Inferior parietal cortex (tissue), 1 donor: ENCODE measurements at regions not wholly inside any gene's neighbourhood (a gene's known extent, or its start where the extent isn't known, plus 50 kb on each side); places are given as distances from the start of the nearest gene placed in this dataset.

Experiments used
- DNase-seq: peaks from one replicate; pipeline ENCODE4 v3.0.0-alpha.2; 2016; ENCODE audit errors: extremely low spot score

- no peak for DNase-seq
Observed at GRCh38 chr6:44660561-44661220, 273.2 kb downstream of the CDC5L start.

GRCh38 chr6:44661221-44662008 lies 273.9 kb downstream of the CDC5L start:
- DNase-seq, result no peak

DNA sequence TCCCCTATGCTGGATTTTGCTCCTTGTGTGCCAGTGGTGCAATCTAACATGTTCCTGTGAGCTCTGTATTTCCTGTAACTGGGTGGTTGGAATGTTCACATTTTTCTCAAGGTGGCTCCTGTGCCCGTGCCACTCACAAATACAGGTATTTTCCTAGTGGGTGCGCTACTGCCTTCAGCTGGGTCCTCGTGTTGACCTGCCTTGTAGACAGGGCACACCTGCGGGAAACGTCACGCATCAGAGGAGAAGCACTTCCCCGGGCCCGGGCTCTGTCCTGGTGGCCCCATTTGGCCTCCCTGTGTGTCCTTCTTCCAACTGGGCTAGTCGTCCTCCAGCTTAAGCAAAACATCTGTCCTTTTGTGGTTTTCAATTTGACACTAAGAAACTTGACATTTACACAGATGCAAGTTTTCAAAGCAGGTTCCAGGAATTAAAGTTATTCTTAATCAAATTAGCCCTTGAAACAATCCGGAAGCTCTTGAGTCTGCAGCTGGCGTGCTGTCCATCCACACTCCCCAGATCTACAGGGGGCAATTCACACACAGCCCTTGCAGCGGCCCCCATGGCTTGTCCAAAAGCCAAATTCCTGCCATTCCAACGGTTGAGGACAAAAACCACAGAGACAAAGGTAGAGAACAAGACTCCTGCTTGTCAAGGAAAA lies 275.1 kb downstream of the CDC5L start:
- DNase-seq, result no peak

DNA sequence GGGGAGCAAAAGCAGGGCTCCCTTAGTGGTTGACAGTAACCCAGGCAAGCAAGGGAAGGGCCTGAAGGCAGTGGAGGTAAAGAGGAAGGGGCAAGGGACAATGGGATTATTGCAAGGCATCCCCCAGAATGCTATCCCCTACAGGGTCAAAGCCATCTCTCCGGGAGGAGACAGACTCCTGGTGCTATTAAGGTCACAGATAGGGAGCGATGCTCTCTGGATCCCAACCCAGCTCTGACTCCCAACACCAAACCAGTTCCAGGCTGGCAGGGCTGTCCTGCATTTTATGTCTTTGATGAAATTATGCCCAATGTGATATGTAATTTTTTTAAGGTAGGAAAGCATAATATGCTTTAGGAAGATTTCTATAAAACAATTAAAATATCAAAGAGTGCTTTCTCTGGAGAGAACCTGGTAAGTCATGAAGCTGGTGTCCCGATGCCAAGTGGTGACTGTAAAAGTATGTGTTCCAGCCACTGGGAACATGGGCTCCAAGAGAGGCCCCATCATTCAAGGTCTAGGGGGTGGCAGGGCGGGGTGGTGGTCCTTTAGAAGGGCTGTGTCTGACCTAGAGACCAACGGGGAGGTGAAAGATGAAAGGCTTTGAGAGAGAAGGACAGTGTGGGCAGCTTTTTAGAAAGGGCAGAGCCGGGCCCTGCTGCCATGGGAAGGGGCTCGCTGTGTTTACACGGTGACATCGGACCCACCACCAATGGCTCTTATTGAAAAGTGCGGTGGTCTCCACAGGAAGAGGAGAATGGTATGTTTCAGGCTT lies 276.5 kb downstream of the CDC5L start:
- DNase-seq, result no peak

DNA sequence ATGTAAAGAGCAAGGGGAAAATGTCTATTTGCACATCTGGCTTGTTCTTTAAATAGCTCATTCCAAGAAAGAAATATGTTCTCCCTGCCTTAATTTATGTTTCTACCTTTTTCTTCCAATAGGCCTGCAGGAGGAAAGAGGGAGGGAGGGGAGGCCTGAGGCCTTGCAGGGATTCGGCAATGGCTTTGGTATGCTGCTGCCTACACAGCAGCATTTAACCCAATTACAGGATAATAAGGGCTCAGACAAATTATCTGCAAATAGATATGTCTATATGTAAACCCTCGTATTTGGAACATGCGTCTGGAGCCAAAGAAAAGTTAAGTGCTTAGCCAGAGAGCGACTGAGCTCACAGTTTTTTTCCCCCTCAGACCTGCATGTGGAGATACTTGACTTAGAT lies 277.2 kb downstream of the CDC5L start:
- DNase-seq, result no peak

- DNase-seq, result no peak
Observed at GRCh38 chr6:44665143-44665542, 277.6 kb downstream of the CDC5L start.

GRCh38 chr6:44665683-44666082 lies 278.2 kb downstream of the CDC5L start:
- DNase-seq, result no peak

DNA sequence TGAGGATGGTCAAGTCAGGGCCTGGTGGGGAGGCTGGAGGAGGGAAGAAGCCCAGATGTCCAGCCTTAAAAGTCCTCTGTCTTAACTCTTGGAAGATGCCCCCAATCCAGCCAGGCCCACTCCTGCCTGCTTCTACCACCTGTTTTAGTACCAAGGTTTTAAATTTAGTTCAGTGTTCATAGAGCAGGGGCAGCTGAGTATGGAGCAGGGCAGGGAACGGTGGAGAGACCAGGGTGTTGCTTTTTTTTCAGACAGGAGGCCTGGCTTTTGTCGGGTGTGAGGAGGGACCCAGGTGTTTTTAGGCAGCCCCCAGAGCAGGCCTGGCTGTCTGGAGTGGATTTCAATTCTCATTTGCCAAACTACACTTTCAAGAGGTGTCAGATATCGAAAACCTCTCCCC lies 278.8 kb downstream of the CDC5L start:
- DNase-seq, result no peak

- no peak for DNase-seq
Observed at GRCh38 chr6:44667226-44667625, 279.7 kb downstream of the CDC5L start.

- no peak for DNase-seq
Observed at GRCh38 chr6:44667668-44668390, 280.3 kb downstream of the CDC5L start.

- no peak for DNase-seq
Observed at GRCh38 chr6:44668391-44668930, 281.0 kb downstream of the CDC5L start.

DNA sequence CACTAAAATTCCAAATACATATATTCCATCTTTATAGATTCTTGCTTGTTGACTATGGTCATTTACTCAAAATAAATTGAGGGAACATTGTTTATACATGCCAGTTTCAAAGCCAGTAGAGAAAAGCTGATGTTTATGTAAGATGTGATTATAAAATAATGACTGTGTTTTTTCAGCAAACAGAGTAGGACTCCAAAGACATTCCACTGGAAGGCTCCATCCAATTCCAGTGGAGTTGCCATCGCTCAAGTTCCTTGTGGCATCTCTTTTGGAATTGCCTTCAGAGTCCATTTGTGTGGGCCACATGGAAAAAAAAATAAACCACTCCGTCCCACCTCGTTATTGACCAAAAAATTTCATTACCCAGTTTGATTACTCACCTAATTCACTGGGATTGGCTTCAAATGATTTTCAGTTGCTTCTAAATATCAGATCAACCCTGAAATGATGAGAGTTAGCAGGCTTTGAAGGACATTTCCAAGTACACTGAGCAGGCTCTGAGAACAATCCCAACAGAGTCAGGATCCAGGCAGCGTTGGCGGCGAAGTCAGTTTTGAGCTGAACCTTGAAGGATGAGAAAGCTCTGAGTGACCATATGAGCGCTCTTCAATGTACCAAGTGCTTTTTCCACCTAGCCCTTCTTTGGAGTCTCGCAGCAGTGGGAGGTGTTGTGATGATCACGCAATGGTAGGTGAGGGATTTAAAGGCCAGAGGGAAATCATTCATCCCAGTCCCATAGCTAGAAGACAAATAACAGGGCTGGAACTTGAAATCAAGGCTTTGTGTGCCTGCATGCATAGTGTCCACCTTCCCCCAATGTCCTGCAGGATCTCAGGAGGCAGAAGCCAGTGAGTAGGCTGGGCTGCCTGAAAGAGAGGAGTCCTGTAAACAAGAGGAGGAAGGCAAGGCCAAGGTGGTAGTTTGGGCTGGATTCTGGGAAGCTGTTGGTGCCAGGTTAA lies 281.7 kb downstream of the CDC5L start:
- DNase-seq, result no peak

DNA sequence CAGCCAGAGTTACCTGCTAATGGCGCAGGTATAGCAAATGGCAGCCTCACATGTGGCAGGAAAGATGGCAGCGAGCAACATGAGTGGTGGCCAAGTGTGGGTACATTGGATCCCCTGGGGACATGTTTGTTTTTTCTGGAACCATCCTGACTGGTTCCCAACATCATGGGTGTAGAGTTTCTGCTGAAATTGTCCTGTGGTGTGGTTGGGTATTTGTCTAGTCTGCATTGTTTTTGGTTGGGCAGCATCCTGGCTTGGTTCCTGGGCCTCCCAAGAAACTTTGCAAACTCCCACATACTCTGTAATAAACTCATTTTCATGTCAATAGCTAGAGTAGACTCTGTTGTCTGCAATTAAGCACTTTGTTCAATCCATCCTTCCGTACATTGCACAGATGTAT lies 282.6 kb downstream of the CDC5L start:
- DNase-seq, result no peak

GRCh38 chr6:44671333-44671732 lies 283.8 kb downstream of the CDC5L start:
- no peak for DNase-seq

GRCh38 chr6:44672086-44672485 lies 284.6 kb downstream of the CDC5L start:
- DNase-seq, result no peak

DNA sequence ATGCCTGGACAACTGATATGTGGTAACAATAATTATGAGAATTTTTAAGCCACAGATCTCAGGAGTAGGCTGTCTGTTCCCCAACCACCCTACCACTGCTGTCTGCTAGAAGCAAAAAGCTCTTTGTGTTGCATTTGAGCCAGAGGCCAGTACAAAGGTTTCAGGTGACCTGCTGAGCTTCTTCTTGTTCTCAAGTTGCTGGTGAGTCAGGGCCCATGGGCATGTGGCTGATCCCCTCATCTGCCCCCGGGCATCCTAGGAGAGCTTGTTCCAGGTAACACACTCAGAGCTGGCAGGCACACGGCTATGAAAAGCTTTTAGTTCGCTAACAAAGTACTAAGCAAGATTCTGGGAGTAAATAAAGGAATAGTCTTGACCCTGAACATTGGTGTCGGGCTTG lies 285.3 kb downstream of the CDC5L start:
- DNase-seq, result no peak

- DNase-seq, result no peak
Observed at GRCh38 chr6:44674226-44675155, 287.0 kb downstream of the CDC5L start.

DNA sequence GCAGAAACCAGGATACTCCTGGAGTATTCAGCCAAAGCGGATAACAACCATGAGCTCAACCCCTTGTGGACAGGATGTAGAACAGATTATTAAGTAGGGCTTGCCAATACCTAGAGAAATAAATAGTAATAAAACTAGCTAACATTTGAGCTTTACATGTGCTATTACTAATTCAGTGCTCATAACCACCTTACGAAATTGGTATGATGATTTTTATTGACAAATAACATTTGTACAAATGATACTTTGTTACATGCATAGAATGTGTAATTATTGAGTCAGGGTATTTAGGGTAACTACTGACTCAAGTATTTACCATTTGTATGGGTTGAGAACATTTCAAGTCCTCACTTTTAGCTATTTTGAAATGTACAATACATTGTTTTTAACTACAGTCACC lies 287.9 kb downstream of the CDC5L start:
- DNase-seq, result no peak

GRCh38 chr6:44676246-44676790 lies 288.8 kb downstream of the CDC5L start:
- no peak for DNase-seq
